ENCODE measurements at regions not wholly inside any gene's neighbourhood (a gene's known extent, or its start where the extent isn't known, plus 50 kb on each side); places are given as distances from the start of the nearest gene placed in this dataset.

DNA sequence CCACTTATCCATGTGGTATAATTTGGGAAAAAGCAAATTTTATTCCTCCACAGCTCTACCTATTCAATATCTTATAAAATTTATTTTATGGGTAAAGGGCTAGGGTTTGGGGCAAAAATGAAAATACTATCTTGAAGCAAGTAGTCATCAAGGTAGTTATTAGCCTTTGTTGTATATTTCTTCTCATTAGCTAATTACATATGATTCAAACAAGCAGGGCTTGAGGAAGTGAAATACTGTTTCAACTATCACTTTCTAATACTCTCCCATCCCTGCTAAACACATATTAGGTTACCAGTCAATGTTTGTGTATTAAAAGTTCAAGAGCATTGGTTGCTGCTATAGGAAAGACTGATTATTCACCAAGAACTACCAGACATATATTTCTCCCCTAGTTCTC lies 517.3 kb downstream of the METTL15 start:
- TF ChIP-seq POLR2AphosphoS5 (IDR thresholded peaks at IDR 0.05; ENCODE audit: low read depth, low read length) (no peak), TAF1 (IDR thresholded peaks at IDR 0.05; ENCODE audit: borderline replicate concordance, low read depth, low read length) (no peak), POLR2A (IDR thresholded peaks at IDR 0.05; ENCODE audit: low read depth, low read length) (no peak)
- no peak for DNase-seq (ENCODE audit: insufficient read length)
- FAIRE-seq = no peak

DNA sequence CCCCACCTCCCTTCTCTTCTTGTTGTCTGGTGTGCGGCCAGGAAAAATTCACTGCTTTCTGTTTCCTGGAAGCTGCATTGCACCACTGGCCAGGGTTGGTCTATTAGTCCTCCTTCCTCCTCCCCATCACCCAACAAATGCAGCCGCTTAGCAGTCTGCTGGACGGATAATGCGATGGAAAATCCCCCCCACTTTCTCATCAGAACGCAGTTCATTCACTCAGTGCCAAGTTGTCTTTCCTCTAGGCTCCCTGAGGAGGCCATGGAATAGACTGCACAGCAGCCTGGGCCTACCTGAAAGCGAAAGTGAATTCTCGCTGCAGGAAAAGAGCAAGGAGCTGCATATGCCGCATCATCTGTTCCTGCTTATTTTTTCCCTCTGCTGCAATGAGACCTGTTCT lies 513.6 kb downstream of the METTL15 start:
- no peak for TF ChIP-seq POLR2A (IDR thresholded peaks at IDR 0.05; ENCODE audit: low read depth, low read length)
- no peak for TF ChIP-seq TAF1 (IDR thresholded peaks at IDR 0.05; ENCODE audit: borderline replicate concordance, low read depth, low read length)
- no peak for TF ChIP-seq POLR2AphosphoS5 (IDR thresholded peaks at IDR 0.05; ENCODE audit: low read depth, low read length)
- FAIRE-seq (no peak), DNase-seq (ENCODE audit: insufficient read length) (no peak)

DNA sequence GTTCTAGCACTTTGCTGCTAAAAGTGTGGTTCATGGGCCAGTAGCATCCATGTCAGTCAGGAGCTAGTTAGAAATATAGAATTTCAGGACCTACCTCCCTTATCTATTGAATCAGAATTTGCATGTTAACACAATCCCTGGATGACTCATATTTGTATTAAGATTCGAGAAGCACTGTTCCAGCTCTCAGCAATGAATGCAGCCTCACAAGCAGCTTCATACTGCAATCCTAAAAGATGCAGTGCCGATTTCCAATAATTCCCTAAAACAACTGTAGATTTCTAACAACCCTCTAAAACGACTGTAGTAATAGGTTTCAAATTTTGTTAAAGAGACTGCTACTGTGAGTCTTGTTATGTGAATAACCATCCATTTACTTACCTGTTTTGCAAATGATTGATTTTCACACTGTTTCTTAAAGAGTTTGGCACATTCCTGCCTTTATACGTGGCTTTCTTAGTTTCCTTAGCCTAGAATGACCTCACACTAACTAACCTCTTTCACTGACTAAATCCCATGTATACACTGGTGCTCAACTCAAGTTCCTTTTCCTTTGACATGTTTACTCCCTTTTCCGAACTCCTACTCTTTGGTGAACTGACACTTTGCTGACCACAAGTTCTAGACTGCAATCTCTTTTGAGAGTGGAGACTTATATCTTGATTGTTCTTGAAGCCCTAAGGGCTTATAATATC lies 511.8 kb downstream of the METTL15 start:
- TF ChIP-seq TAF1 (IDR thresholded peaks at IDR 0.05; ENCODE audit: borderline replicate concordance, low read depth, low read length) (no peak), POLR2A (IDR thresholded peaks at IDR 0.05; ENCODE audit: low read depth, low read length) (no peak), POLR2AphosphoS5 (IDR thresholded peaks at IDR 0.05; ENCODE audit: low read depth, low read length) (no peak)
- no peak for FAIRE-seq
- DNase-seq (ENCODE audit: insufficient read length) = no peak

DNA sequence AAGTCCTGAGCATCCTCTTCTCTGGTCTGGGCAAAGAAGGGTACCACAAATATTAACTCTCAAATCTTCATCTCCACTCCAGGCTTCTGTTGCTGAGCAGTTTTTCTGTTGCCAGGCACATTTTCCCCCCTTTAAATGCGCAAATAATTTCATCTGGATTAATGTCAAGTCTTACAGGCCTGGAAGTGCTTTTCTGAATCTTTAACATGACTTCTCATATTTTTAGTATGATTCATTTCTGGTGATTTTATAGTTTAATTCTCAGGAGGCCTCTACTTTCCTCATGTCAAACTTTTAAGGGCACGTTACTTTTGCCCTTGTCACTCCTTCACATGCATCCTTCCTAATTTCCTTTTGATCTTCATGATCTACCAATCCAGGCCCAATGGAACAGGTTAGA lies 510.2 kb downstream of the METTL15 start:
- no peak for TF ChIP-seq POLR2A (IDR thresholded peaks at IDR 0.05; ENCODE audit: low read depth, low read length)
- no peak for TF ChIP-seq TAF1 (IDR thresholded peaks at IDR 0.05; ENCODE audit: borderline replicate concordance, low read depth, low read length)
- TF ChIP-seq POLR2AphosphoS5 (IDR thresholded peaks at IDR 0.05; ENCODE audit: low read depth, low read length) = no peak
- FAIRE-seq (no peak), DNase-seq (ENCODE audit: insufficient read length) (no peak)

DNA sequence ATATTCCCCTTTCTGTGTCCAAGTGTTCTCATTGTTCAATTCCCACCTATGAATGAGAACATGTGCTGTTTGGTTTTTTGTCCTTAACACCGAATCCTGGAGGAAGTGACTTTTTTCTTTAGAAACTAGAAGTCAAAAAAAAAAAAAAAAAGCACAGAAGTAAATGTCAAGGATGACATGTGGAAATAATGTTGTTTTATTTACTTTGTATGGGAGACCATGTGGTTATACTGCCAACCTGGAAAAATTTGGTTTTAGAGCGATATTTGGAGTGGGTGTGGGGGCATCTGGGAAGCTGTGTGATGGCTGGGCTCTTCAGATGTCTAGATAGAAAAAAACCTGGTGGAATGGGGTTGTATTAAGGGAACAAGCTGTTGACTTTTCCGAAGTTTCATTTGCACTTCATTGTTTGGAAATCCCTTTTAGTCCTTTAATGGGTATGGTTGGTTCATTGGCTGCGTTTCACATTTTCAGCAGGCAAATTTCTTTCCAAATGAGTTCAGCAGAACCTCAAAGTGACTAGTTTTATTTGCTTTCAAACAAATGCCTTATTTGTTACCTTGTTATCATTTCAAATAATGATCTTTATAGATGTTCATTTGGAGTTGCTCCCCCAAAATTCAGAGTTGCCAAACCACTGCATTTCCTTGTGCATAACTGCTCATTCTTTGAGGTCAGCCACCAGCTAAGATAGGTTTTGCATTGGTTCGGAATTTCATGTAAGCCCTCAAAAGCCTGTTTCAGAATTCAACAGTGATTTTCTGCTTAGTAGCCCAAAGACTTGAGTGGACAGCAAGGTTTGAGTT lies 508.2 kb downstream of the METTL15 start:
- FAIRE-seq = no peak
- TF ChIP-seq POLR2AphosphoS5 (IDR thresholded peaks at IDR 0.05; ENCODE audit: low read depth, low read length) = no peak
- TF ChIP-seq POLR2A (IDR thresholded peaks at IDR 0.05; ENCODE audit: low read depth, low read length) = no peak
- no peak for DNase-seq (ENCODE audit: insufficient read length)

DNA sequence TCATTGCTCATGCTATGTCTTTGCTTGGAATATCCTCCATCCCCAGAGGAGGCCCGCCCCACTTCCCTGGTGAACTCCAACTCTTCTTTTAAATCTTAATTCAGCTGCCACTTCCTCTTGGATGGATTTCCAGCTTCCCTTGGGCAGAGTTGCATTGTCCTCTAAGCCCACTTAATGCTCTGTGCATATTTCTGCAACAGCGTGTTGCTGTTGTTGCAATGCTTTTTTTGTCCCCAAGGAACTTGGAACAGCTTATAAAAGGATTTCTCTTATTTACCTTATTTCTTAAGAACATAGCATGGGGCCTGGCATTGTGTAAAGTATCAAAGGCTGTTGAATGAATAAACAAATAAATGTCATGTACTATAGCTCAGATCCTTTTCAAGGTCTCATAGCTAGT lies 507.4 kb downstream of the METTL15 start:
- no peak for DNase-seq (ENCODE audit: insufficient read length)
- TF ChIP-seq TAF1 (IDR thresholded peaks at IDR 0.05; ENCODE audit: borderline replicate concordance, low read depth, low read length) (no peak), POLR2A (IDR thresholded peaks at IDR 0.05; ENCODE audit: low read depth, low read length) (no peak), POLR2AphosphoS5 (IDR thresholded peaks at IDR 0.05; ENCODE audit: low read depth, low read length) (no peak)
- FAIRE-seq = no peak

DNA sequence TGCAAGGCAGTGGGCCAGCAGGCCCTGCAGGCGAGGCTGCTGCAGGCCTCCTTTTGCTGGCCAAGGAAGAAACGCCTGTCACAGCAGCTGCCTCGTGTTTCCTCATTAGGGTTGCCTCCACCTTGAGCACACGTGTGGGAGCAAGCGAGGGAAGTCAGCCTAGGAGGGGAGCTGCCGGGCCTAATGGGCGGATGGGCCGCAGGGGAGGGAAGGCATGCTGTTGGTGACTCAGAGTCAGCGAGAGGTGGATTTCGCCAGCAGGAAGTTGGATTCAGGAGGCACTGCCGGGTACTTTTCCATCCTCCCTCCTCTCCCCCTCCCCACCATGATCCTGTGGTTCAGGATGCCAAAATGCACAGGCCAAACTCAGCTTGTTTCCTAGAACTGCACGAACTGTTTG lies 498.7 kb downstream of the METTL15 start:
- no peak for TF ChIP-seq POLR2A (IDR thresholded peaks at IDR 0.05; ENCODE audit: low read depth, low read length)
- TF ChIP-seq TAF1 (IDR thresholded peaks at IDR 0.05; ENCODE audit: borderline replicate concordance, low read depth, low read length) = no peak
- TF ChIP-seq POLR2AphosphoS5 (IDR thresholded peaks at IDR 0.05; ENCODE audit: low read depth, low read length) = no peak
- FAIRE-seq (no peak), DNase-seq (ENCODE audit: insufficient read length) (no peak)

DNA sequence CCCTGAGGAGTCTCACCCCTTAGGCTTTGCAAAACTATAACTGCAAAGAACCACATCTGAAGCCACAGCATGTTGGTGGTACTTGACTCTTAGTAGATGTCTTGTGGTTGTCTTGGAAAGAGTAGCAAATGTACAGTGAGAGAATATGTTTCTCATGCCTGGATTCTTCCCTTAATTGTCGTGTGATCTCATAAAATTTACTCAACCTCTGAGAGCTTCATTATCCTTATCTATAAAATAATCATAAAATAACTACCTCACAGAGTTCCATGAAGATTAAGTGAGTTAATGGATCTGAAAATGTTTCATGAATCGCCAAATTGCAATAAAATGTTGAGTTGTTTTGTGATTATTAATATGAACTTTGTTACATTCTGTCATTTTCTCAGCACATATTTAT lies 491.5 kb downstream of the METTL15 start:
- no peak for TF ChIP-seq POLR2A (IDR thresholded peaks at IDR 0.05; ENCODE audit: low read depth, low read length)
- no peak for TF ChIP-seq POLR2AphosphoS5 (IDR thresholded peaks at IDR 0.05; ENCODE audit: low read depth, low read length)
- no peak for TF ChIP-seq TAF1 (IDR thresholded peaks at IDR 0.05; ENCODE audit: borderline replicate concordance, low read depth, low read length)
- DNase-seq (ENCODE audit: insufficient read length) (no peak), FAIRE-seq (no peak)

DNA sequence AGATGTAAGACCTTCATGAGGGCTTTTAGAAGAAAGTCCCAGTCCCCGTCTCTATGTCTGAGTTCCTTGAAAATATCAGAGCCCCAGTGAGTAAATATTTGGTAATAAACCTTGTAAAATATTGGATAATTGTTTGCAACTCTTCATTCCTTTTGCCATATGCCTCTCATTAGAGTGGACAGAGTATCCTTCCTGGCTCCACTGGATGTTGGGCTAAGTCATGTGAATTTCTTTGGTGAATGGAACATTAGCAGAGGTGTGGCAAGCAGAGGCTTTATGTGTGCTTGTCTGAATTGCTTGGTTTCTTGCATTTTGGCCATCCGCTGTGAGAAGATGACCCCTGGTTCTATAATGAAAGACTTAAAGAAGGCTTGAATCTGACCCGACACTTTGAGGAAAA lies 490.3 kb downstream of the METTL15 start:
- DNase-seq (ENCODE audit: insufficient read length) (no peak), FAIRE-seq (no peak)
- TF ChIP-seq POLR2A (IDR thresholded peaks at IDR 0.05; ENCODE audit: low read depth, low read length) = no peak
- TF ChIP-seq TAF1 (IDR thresholded peaks at IDR 0.05; ENCODE audit: borderline replicate concordance, low read depth, low read length) = no peak

DNA sequence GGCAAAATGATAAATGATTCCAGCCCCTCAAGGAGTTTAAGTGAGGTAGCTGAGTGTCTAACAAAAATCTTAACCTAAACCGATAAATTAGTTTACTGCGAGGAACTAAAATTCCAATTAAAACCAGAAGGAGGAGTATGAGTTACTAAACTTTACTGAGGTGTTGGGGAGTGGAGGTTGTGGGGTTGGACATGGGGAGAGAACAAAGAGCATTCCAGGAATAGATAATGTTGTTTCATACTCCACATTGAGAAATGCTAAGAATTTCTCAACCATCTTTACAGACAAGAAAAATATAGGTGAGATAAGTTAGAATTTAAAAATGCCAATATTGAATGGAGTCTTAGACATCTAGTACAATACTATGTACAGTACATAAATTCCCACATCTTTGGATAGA lies 488.6 kb downstream of the METTL15 start:
- DNase-seq (ENCODE audit: insufficient read length) = no peak
- FAIRE-seq = no peak
- no peak for TF ChIP-seq TAF1 (IDR thresholded peaks at IDR 0.05; ENCODE audit: borderline replicate concordance, low read depth, low read length)
- no peak for TF ChIP-seq POLR2A (IDR thresholded peaks at IDR 0.05; ENCODE audit: low read depth, low read length)
- TF ChIP-seq POLR2AphosphoS5 (IDR thresholded peaks at IDR 0.05; ENCODE audit: low read depth, low read length) = no peak

DNA sequence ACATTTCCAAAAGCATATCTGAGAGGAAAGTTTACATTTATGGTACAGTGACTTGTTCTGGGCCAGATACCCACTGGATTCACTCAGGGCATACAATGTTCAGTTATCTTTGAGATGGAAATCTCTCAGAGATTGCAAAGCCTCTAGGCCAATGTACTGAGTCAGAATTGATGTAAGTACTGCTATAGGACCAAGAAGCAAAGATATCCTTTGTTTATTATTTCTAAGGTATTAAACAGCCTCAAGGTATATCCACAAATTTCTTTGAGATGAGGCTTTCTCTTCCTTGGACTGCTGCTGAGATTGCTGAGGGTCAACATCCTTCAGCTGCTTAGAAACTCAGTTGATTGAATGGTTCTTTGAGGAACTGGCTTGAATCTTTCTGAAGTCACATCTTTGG lies 484.0 kb downstream of the METTL15 start:
- FAIRE-seq (no peak), DNase-seq (ENCODE audit: insufficient read length) (no peak)
- TF ChIP-seq POLR2A (IDR thresholded peaks at IDR 0.05; ENCODE audit: low read depth, low read length) = no peak
- TF ChIP-seq TAF1 (IDR thresholded peaks at IDR 0.05; ENCODE audit: borderline replicate concordance, low read depth, low read length) = no peak
- no peak for TF ChIP-seq POLR2AphosphoS5 (IDR thresholded peaks at IDR 0.05; ENCODE audit: low read depth, low read length)

DNA sequence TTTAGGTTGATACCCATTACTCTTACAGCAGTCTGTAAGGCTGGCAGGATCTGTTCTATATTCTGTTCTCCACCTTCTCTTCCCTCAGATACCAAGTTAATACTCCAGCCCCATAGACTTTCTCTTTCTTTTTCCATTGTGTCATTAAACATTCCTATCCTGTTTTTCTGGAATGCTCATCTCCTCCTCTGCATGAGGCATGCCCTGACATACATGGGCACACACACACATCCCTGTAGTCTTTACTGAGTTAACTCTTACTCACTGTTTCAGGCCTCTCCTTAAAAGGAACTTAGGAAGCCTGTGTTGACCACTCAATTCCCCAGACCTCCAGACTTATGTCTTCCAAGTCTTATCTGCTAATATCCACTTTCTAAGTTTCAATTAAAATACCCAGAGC lies 476.8 kb downstream of the METTL15 start:
- DNase-seq (ENCODE audit: insufficient read length) = no peak
- TF ChIP-seq POLR2A (IDR thresholded peaks at IDR 0.05; ENCODE audit: low read depth, low read length) = no peak
- no peak for TF ChIP-seq POLR2AphosphoS5 (IDR thresholded peaks at IDR 0.05; ENCODE audit: low read depth, low read length)
- TF ChIP-seq TAF1 (IDR thresholded peaks at IDR 0.05; ENCODE audit: borderline replicate concordance, low read depth, low read length) = no peak
- no peak for FAIRE-seq
